Hepatocyte (in vitro differentiated cells): ENCODE measurements at regions not wholly inside any gene's neighbourhood (a gene's known extent, or its start where the extent isn't known, plus 50 kb on each side); places are given as distances from the start of the nearest gene placed in this dataset.

Source experiments
- DNase-seq: peaks from one replicate; pipeline ENCODE4 v3.0.0-alpha.2; 2016; ENCODE audit warnings: low spot score
- H2AFZ ChIP-seq: fragments of 200-600 bp; sonication (generic); 2 replicates; pipeline ENCODE4 v1.6.0; 2016; ENCODE audit warnings: antibody characterized with exemption, mild to moderate bottlenecking
- H3K27ac ChIP-seq: fragments of 200-600 bp; sonication (generic); 2 replicates; pipeline ENCODE4 v1.5.1; 2016; ENCODE audit warnings: mild to moderate bottlenecking
- H3K27me3 ChIP-seq: fragments of 200-600 bp; sonication (generic); 2 replicates; pipeline ENCODE4 v1.6.1; 2016
- H3K36me3 ChIP-seq: fragments of 200-600 bp; sonication (generic); replicated peaks from 2 replicates; pipeline ENCODE4 v1.5.1; 2016; ENCODE audit warnings: low read depth; ENCODE audit not compliant: insufficient read depth
- H3K4me1 ChIP-seq: fragments of 200-600 bp; sonication (generic); 2 replicates; pipeline ENCODE4 v1.5.1; 2016; ENCODE audit warnings: mild to moderate bottlenecking, moderate library complexity; ENCODE audit not compliant: insufficient read depth
- H3K4me2 ChIP-seq: fragments of 200-600 bp; sonication (generic); 2 replicates; pipeline ENCODE4 v1.6.0; 2016
- H3K4me3 ChIP-seq: fragments of 200-600 bp; sonication (generic); 2 replicates; pipeline ENCODE4 v1.5.1; 2016; ENCODE audit warnings: mild to moderate bottlenecking
- H3K79me2 ChIP-seq: fragments of 200-600 bp; sonication (generic); 2 replicates; pipeline ENCODE4 v1.6.0; 2017; ENCODE audit warnings: mild to moderate bottlenecking
- H3K9me2 ChIP-seq: fragments of 200-600 bp; sonication (generic); replicated peaks from 2 replicates; pipeline ENCODE4 v1.6.0; 2017; ENCODE audit warnings: mild to moderate bottlenecking; ENCODE audit not compliant: insufficient read depth
- H3K9me3 ChIP-seq: fragments of 200-600 bp; sonication (generic); 2 replicates; pipeline ENCODE4 v1.5.1; 2016; ENCODE audit warnings: low read depth, mild to moderate bottlenecking
- H4K20me1 ChIP-seq: fragments of 200-600 bp; sonication (generic); 2 replicates; pipeline ENCODE4 v1.6.0; 2016; ENCODE audit warnings: mild to moderate bottlenecking; ENCODE audit not compliant: insufficient read depth, poor library complexity, severe bottlenecking
- EZH2 ChIP-seq: fragments of 200-600 bp; sonication (generic); IDR thresholded peaks from 2 replicates; pipeline ENCODE4 v1.6.1; 2016; ENCODE audit warnings: antibody characterized with exemption, mild to moderate bottlenecking, borderline replicate concordance
- EZH2phosphoT487 ChIP-seq: fragments of 200-600 bp; sonication (generic); IDR thresholded peaks from one replicate; pipeline ENCODE4 v1.6.1; 2018; ENCODE audit warnings: antibody characterized with exemption, mild to moderate bottlenecking, low read depth, moderate library complexity; ENCODE audit not compliant: unreplicated experiment, severe bottlenecking
- WGBS: methylation state at CpG from one replicate; pipeline ENCODE4 v1.1.6; 2016; ENCODE audit warnings: low lambda C conversion rate; ENCODE audit errors: missing lambda C conversion rate; 5-methylcytosine and 5-hydroxymethylcytosine counted together
- TF ChIP-seq, protein P1 (sequence below): fragments of 200-600 bp; sonication (generic); IDR thresholded peaks from 2 replicates; pipeline ENCODE4 v1.5.1; 2016; ENCODE audit warnings: antibody characterized with exemption, mild to moderate bottlenecking; ENCODE audit not compliant: poor library complexity

DNA sequence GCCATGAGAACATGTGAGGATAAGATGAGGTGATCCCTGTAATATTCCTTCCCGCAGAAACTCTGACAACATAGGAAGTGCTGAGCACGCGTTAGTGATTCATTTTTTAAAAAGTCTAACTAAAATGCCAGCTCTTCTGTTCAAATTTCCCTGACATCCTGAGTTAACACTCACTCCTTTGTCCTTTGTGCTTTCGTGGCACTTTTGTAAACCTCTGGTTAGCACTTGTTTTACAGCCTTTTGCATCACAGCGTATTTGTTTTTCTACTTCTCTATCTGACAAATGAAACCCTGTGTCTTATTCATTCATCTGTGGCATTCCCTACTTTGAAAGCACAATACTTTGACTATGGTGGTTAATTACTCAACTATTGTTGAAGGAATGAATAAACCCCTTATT, 313.6 kb downstream of the NUAK1 start:
- H3K27me3 ChIP-seq: no peaks in the 10 kb centered on the region
- 86% methylated on average over 5 of the region's 5 CpGs for WGBS
- H2AFZ ChIP-seq: no peak overlapping the region
- no peaks in the 10 kb centered on the region for H3K79me2 ChIP-seq
- H3K4me2 ChIP-seq: no peak overlapping the region
- H3K4me1 ChIP-seq: no peaks in the 10 kb centered on the region
- no peak for DNase-seq
- H3K27ac ChIP-seq: no peak overlapping the region
- no peaks in the 10 kb centered on the region for H3K36me3 ChIP-seq
- no peak overlapping the region for H3K4me3 ChIP-seq
- TF ChIP-seq EZH2 (no peak), EZH2phosphoT487 (no peak)
- TF ChIP-seq, protein P1, sequence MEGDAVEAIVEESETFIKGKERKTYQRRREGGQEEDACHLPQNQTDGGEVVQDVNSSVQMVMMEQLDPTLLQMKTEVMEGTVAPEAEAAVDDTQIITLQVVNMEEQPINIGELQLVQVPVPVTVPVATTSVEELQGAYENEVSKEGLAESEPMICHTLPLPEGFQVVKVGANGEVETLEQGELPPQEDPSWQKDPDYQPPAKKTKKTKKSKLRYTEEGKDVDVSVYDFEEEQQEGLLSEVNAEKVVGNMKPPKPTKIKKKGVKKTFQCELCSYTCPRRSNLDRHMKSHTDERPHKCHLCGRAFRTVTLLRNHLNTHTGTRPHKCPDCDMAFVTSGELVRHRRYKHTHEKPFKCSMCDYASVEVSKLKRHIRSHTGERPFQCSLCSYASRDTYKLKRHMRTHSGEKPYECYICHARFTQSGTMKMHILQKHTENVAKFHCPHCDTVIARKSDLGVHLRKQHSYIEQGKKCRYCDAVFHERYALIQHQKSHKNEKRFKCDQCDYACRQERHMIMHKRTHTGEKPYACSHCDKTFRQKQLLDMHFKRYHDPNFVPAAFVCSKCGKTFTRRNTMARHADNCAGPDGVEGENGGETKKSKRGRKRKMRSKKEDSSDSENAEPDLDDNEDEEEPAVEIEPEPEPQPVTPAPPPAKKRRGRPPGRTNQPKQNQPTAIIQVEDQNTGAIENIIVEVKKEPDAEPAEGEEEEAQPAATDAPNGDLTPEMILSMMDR: no peak
- H4K20me1 ChIP-seq: no peaks in the 10 kb centered on the region
- no peaks in the 10 kb centered on the region for H3K9me2 ChIP-seq
- H3K9me3 ChIP-seq: no peaks in the 10 kb centered on the region

DNA sequence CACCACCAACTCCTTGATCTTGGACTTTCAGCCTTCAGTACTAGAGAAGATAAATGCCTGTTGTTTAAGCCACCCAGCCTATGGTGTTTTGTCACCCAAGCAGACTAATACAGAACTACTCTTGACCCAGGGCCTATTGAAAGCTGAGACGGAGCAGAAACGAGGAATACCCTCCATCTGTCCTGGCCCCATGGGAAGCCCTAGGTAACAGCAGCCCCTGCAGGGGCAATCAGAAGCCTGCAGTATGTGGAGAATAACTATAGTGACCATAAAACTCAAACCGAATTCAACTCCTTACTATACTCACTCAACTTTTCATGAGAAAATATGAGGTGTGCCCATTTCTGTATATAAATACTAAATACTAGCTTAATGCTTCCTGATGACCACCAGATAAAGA, 307.4 kb downstream of the NUAK1 start:
- Histone ChIP-seq H3K4me1 (no peaks in the 10 kb centered on the region), H3K36me3 (no peaks in the 10 kb centered on the region), H3K9me3 (no peaks in the 10 kb centered on the region), H3K27me3 (no peaks in the 10 kb centered on the region), H3K79me2 (no peaks in the 10 kb centered on the region), H3K27ac (no peak overlapping the region), H2AFZ (no peak overlapping the region), H4K20me1 (no peaks in the 10 kb centered on the region), H3K9me2 (no peaks in the 10 kb centered on the region), H3K4me2 (no peak overlapping the region), H3K4me3 (no peak overlapping the region)
- no peak for TF ChIP-seq EZH2phosphoT487
- TF ChIP-seq EZH2: no peak
- TF ChIP-seq, protein P1: no peak
- DNase-seq: no peak
- WGBS: 74% methylated on average over 3 of the region's 3 CpGs

DNA sequence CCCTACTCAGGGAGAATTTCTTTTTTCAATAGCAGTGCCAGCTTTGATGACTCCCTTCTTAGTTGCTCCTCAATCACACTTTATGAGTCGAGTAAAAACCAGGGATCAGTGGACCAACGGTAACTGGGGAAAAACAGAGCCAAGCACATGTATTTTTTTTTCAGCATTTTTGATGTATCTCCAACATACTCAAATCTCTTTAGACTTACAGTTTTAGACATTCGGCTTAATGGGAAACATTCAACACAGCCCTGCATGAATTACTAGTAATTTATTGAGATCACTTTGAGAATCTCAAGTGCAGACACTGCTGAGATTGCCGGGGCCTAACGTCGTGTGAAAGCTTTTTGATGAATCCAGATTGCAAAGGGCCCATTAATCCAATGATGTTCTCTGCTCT, 306.7 kb downstream of the NUAK1 start:
- H3K4me1 ChIP-seq: no peaks in the 10 kb centered on the region
- H2AFZ ChIP-seq: no peak overlapping the region
- H3K27me3 ChIP-seq: no peaks in the 10 kb centered on the region
- no peak for TF ChIP-seq EZH2phosphoT487
- no peak for TF ChIP-seq EZH2
- TF ChIP-seq, protein P1: no peak
- no peaks in the 10 kb centered on the region for H3K9me3 ChIP-seq
- no peaks in the 10 kb centered on the region for H3K36me3 ChIP-seq
- no peaks in the 10 kb centered on the region for H4K20me1 ChIP-seq
- H3K4me3 ChIP-seq: no peak overlapping the region
- no peaks in the 10 kb centered on the region for H3K9me2 ChIP-seq
- no peaks in the 10 kb centered on the region for H3K79me2 ChIP-seq
- no peak for DNase-seq
- H3K27ac ChIP-seq: no peak overlapping the region
- 69% methylated on average over 6 of the region's 6 CpGs for WGBS
- no peak overlapping the region for H3K4me2 ChIP-seq

DNA sequence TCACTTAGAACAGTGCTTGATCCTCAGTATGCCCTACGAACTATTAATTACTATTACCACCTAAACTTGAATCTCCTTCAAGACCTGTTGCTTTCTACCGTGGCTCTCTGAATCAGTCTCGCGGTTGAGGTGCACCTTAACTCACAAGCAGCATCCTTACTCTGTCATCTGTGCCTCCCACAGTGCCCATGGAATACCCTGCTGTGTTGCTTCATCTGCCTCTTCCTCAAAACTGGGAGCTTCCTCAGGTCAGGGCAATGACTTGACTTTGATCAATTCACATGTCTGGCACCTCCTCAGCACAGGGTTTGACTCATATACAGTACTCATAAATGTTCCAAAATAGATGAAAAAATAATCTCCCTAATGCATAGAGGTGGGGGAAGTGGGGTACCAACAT, 305.9 kb downstream of the NUAK1 start:
- H3K27ac ChIP-seq: no peak overlapping the region
- no peaks in the 10 kb centered on the region for H3K36me3 ChIP-seq
- TF ChIP-seq EZH2 (no peak), EZH2phosphoT487 (no peak)
- WGBS: 77% methylated on average over 4 of the region's 4 CpGs
- H3K9me3 ChIP-seq: no peaks in the 10 kb centered on the region
- no peak overlapping the region for H2AFZ ChIP-seq
- DNase-seq: no peak
- H3K27me3 ChIP-seq: no peaks in the 10 kb centered on the region
- no peak overlapping the region for H3K4me3 ChIP-seq
- H4K20me1 ChIP-seq: no peaks in the 10 kb centered on the region
- H3K9me2 ChIP-seq: no peaks in the 10 kb centered on the region
- H3K4me2 ChIP-seq: no peak overlapping the region
- no peaks in the 10 kb centered on the region for H3K79me2 ChIP-seq
- no peaks in the 10 kb centered on the region for H3K4me1 ChIP-seq
